GM12875 (cell line): ENCODE measurements at regions not wholly inside any gene's neighbourhood (a gene's known extent, or its start where the extent isn't known, plus 50 kb on each side); places are given as distances from the start of the nearest gene placed in this dataset.

Experiments used
- H3K4me3 ChIP-seq: one replicate; pipeline ENCODE4 v1.5.1; 2011; ENCODE audit warnings: low read depth, low read length, control low read depth
- CTCF ChIP-seq: IDR thresholded peaks from 2 replicates; pipeline ENCODE4 v1.5.1; 2011; ENCODE audit warnings: low read depth, mild to moderate bottlenecking, control low read depth, inconsistent platforms, low read length, moderate library complexity, borderline replicate concordance; ENCODE audit not compliant: insufficient read depth

- H3K4me3 ChIP-seq: no peak overlapping the region
- no peak for TF ChIP-seq CTCF
These were observed 233.8 kb downstream of the GADD45G start for GRCh38 chr9:89838621-89839020.

GRCh38 chr9:89839449-89839848, 234.6 kb downstream of the GADD45G start:
- no peak overlapping the region for H3K4me3 ChIP-seq
- TF ChIP-seq CTCF: no peak

GRCh38 chr9:89839952-89840351, 235.1 kb downstream of the GADD45G start:
- TF ChIP-seq CTCF: no peak
- no peak overlapping the region for H3K4me3 ChIP-seq

- no peak for TF ChIP-seq CTCF
- no peak overlapping the region for H3K4me3 ChIP-seq
These were observed 236.6 kb downstream of the GADD45G start for GRCh38 chr9:89841456-89841855.

- no peak overlapping the region for H3K4me3 ChIP-seq
- no peak for TF ChIP-seq CTCF
These were observed 237.5 kb downstream of the GADD45G start for GRCh38 chr9:89842267-89842768.

GRCh38 chr9:89843074-89843473, 238.3 kb downstream of the GADD45G start:
- no peak overlapping the region for H3K4me3 ChIP-seq
- no peak for TF ChIP-seq CTCF

- no peak overlapping the region for H3K4me3 ChIP-seq
- no peak for TF ChIP-seq CTCF
These were observed 238.8 kb downstream of the GADD45G start for GRCh38 chr9:89843591-89843990.
